GM21529 (cell line): ENCODE measurements at regions not wholly inside any gene's neighbourhood (a gene's known extent, or its start where the extent isn't known, plus 50 kb on each side); places are given as distances from the start of the nearest gene placed in this dataset.

ENCODE experiments used
- ATAC-seq: cut with Tn5 transposase; IDR thresholded peaks from one replicate; pipeline ENCODE4 v1.9.1; 2021; ENCODE audit not compliant: unreplicated experiment

GRCh38 chr2:118351796-118352195, 263.5 kb downstream of the INSIG2 start:
- no peak for ATAC-seq

- ATAC-seq = no peak
These were observed 262.4 kb downstream of the INSIG2 start for GRCh38 chr2:118350621-118351020.

GRCh38 chr2:118349365-118349764, 261.1 kb downstream of the INSIG2 start:
- no peak for ATAC-seq

GRCh38 chr2:118348380-118349034, 260.2 kb downstream of the INSIG2 start:
- ATAC-seq = no peak

- ATAC-seq = no peak
These were observed 257.2 kb downstream of the INSIG2 start for GRCh38 chr2:118345465-118345864.

GRCh38 chr2:118340103-118340502, 251.8 kb downstream of the INSIG2 start:
- no peak for ATAC-seq

GRCh38 chr2:118339386-118339785, 251.1 kb downstream of the INSIG2 start:
- ATAC-seq = no peak

GRCh38 chr2:118333664-118334063, 245.4 kb downstream of the INSIG2 start:
- ATAC-seq = no peak

- ATAC-seq = no peak
These were observed 237.2 kb downstream of the INSIG2 start for GRCh38 chr2:118325321-118325955.

GRCh38 chr2:118322406-118322805, 234.1 kb downstream of the INSIG2 start:
- ATAC-seq = no peak

GRCh38 chr2:118321432-118322105, 233.3 kb downstream of the INSIG2 start:
- no peak for ATAC-seq

GRCh38 chr2:118320658-118321057, 232.4 kb downstream of the INSIG2 start:
- no peak for ATAC-seq

- no peak for ATAC-seq
These were observed 231.9 kb downstream of the INSIG2 start for GRCh38 chr2:118320196-118320595.

GRCh38 chr2:118319271-118319684, 231.0 kb downstream of the INSIG2 start:
- ATAC-seq = no peak

GRCh38 chr2:118315606-118316005, 227.3 kb downstream of the INSIG2 start:
- no peak for ATAC-seq

GRCh38 chr2:118312969-118313756, 224.9 kb downstream of the INSIG2 start:
- no peak for ATAC-seq

- ATAC-seq = no peak
These were observed 222.6 kb downstream of the INSIG2 start for GRCh38 chr2:118310681-118311429.

- peak; percentile 75 for ATAC-seq
These were observed 221.8 kb downstream of the INSIG2 start for GRCh38 chr2:118309946-118310680.

- no peak for ATAC-seq
These were observed 221.1 kb downstream of the INSIG2 start for GRCh38 chr2:118309257-118309945.
